Adrenal gland (tissue), 9 donors: ENCODE measurements at regions not wholly inside any gene's neighbourhood (a gene's known extent, or its start where the extent isn't known, plus 50 kb on each side); places are given as distances from the start of the nearest gene placed in this dataset.

ENCODE experiments used
- DNase-seq, 7 donors: peaks; one replicate each; pipeline ENCODE4 v3.0.0-alpha.2; 2019 to 2020
- H3K27ac ChIP-seq, 5 donors: fragments of 200-600 bp; sonication (generic) in 4 of 5; 1 replicate in 3 of 5; 2 replicates in 2 of 5; pipeline versions ENCODE4 v1.5.1 to v1.8.0; 2016 to 2020; ENCODE audit warnings: mild to moderate bottlenecking in 1 of 5
- H3K27me3 ChIP-seq: fragments of 200-600 bp; 2 replicates; pipeline ENCODE4 v1.8.0; 2021
- H3K36me3 ChIP-seq, 2 donors: fragments of 200-600 bp; replicated peaks in 1 of 2; 1 replicate in 1 of 2; 2 replicates in 1 of 2; pipeline versions ENCODE4 v1.5.1 to v1.8.0; 2018 to 2022
- H3K4me1 ChIP-seq, 2 donors: fragments of 200-600 bp; replicated peaks in 1 of 2; 1 replicate in 1 of 2; 2 replicates in 1 of 2; pipeline versions ENCODE4 v1.5.1 to v1.8.0; 2018 to 2021
- H3K4me3 ChIP-seq, 4 donors: fragments of 200-600 bp; sonication (generic) in 3 of 4; one replicate each; pipeline ENCODE4 v1.5.1; 2016 to 2018
- H3K9me3 ChIP-seq, 3 donors: fragments of 200-600 bp; sonication (generic) in 1 of 3; replicated peaks in 1 of 3; 1 replicate in 2 of 3; 2 replicates in 1 of 3; pipeline versions ENCODE4 v1.5.1 to v1.8.0; 2016 to 2021
- CTCF ChIP-seq, 6 experiments: fragments of 450-650 bp in 4 of 6; fragments of 200-600 bp in 2 of 6; sonication (generic) in 1 of 6; IDR thresholded peaks; 1 replicate in 5 of 6; 2 replicates in 1 of 6; pipeline versions ENCODE4 v1.5.1 to v1.8.0; 2016 to 2021; ENCODE audit warnings: antibody characterized with exemption in 6 of 6, mild to moderate bottlenecking in 2 of 6, moderate library complexity in 1 of 6
- POLR2A ChIP-seq, 2 donors: fragments of 450-650 bp; IDR thresholded peaks; one replicate each; pipeline ENCODE4 v1.6.1; 2017; ENCODE audit warnings: antibody characterized with exemption in 2 of 2, mild to moderate bottlenecking in 2 of 2, moderate library complexity in 1 of 2
- WGBS, 4 donors: extraction: QIAGEN DNeasy Blood & Tissue Kit in 2 of 4; methylation state at CpG; one replicate each; pipeline versions ENCODE4 v1.1.5 to v1.1.7; 2013 to 2017; 5-methylcytosine and 5-hydroxymethylcytosine counted together
- intact Hi-C, 2 donors: fragments of 100-400 bp; cut with DNase I; formaldehyde crosslinking; loops; one replicate each; pipeline versions ENCODE4 v1.14.1 to v1.15.0; 2022 to 2023
- donor health status: healthy with polysubstance abuse.
- donor health status: Bipolar disorder and iron deficiency.
- donor health status: DM: yes; HTN: yes; CAD: no.
- donor health status: DM: no; HTN: no; CAD: no.
- donor health status: DM: no; HTN: no; CAD: no.

GRCh38 chr12:124685689-124686369 is 118.4 kb upstream of the NCOR2 start:
- intact Hi-C loops = loop anchor here (10.0 kb wide), 3 partner anchors 59 to 121 kb away; partner anchors contain the start of gene NCOR2 (in 1 of the 2)
- no peak overlapping the region for H3K4me3 ChIP-seq
- TF ChIP-seq CTCF (IDR thresholded peaks at IDR 0.05) (no peak), POLR2A (IDR thresholded peaks at IDR 0.05) (no peak)
- no peaks in the 10 kb centered on the region for H3K9me3 ChIP-seq
- no peaks in the 10 kb centered on the region for H3K27me3 ChIP-seq
- peak overlapping the region; percentile 35 to 91 (median 82) for H3K27ac ChIP-seq
- no peaks in the 10 kb centered on the region for H3K36me3 ChIP-seq
- 38 to 44% (median 42%) methylated on average over 14 to 18 of the region's 18 CpGs for WGBS, 4 donors
- DNase-seq = peak in 2 of 7 donors; percentile 35 to 43
- peaks cover 18 to 63% of the 10 kb centered on the region in 2 donors for H3K4me1 ChIP-seq

- Histone ChIP-seq H3K36me3 (no peaks in the 10 kb centered on the region), H3K27me3 (no peaks in the 10 kb centered on the region), H3K9me3 (no peaks in the 10 kb centered on the region), H3K4me3 (peak overlapping the region in 1 of 4 donors; percentile 4), H3K4me1 (peaks cover 21 to 69% of the 10 kb centered on the region in 2 donors), H3K27ac (peak overlapping the region; percentile 35 to 91 (median 82))
- DNase-seq = peak in 4 of 7 donors; percentile 38 to 61 (median 52)
- intact Hi-C loops = loop anchor here (10.0 kb wide), 3 partner anchors 60 to 120 kb away; partner anchors contain the start of gene NCOR2 (in 1 of the 2)
- 22 to 38% (median 33%) methylated on average over 12 to 18 of the region's 18 CpGs for WGBS, 4 donors
- no peak for TF ChIP-seq POLR2A (IDR thresholded peaks at IDR 0.05)
- TF ChIP-seq CTCF (IDR thresholded peaks at IDR 0.05) = no peak
Measured at GRCh38 chr12:124684971-124685688, 117.7 kb upstream of the NCOR2 start.

GRCh38 chr12:124684496-124684895 is 117.1 kb upstream of the NCOR2 start:
- Histone ChIP-seq H3K27ac (peak overlapping the region; percentile 35 to 91 (median 82)), H3K4me1 (peaks cover 27 to 75% of the 10 kb centered on the region in 2 donors), H3K27me3 (no peaks in the 10 kb centered on the region), H3K4me3 (peak overlapping the region in 1 of 4 donors; percentile 4), H3K36me3 (no peaks in the 10 kb centered on the region), H3K9me3 (no peaks in the 10 kb centered on the region)
- DNase-seq = peak in 6 of 7 donors; percentile 54 to 78 (median 62)
- WGBS, 4 donors = 41 to 54% (median 50%) methylated on average over 7 of the region's 7 CpGs
- intact Hi-C loops = loop anchor here (10.0 kb wide), 3 partner anchors 60 to 120 kb away; partner anchors contain the start of gene NCOR2 (in 1 of the 2)
- TF ChIP-seq CTCF (IDR thresholded peaks at IDR 0.05) (no peak), POLR2A (IDR thresholded peaks at IDR 0.05) (peak in 1 of 2 donors; percentile 9)
